ENCODE measurements at regions not wholly inside any gene's neighbourhood (a gene's known extent, or its start where the extent isn't known, plus 50 kb on each side); places are given as distances from the start of the nearest gene placed in this dataset.
"Not testable (repeated sequence)": the region's sequence is repeated elsewhere in the genome, so short reads cannot be mapped to it uniquely, and the experiment has no call there.

GRCh38 chr4:171521726-171522125 is 291.5 kb upstream of the GALNTL6 start:
- no peak for DNase-seq

- DNase-seq, result no peak
These were observed 293.7 kb upstream of the GALNTL6 start for GRCh38 chr4:171519457-171519856.

GRCh38 chr4:171517883-171518282 is 295.3 kb upstream of the GALNTL6 start:
- DNase-seq, result no peak

GRCh38 chr4:171516694-171517093 is 296.5 kb upstream of the GALNTL6 start:
- DNase-seq, result no peak

- DNase-seq, result no peak
These were observed 328.5 kb upstream of the GALNTL6 start for GRCh38 chr4:171484681-171485080.

- DNase-seq, result no peak
These were observed 335.0 kb upstream of the GALNTL6 start for GRCh38 chr4:171478181-171478580.

GRCh38 chr4:171475111-171475510 is 338.1 kb upstream of the GALNTL6 start:
- DNase-seq, result not testable (repeated sequence)

GRCh38 chr4:171473155-171473554 is 340.0 kb upstream of the GALNTL6 start:
- DNase-seq, result no peak

GRCh38 chr4:171472230-171472629 is 341.0 kb upstream of the GALNTL6 start:
- no peak for DNase-seq

- DNase-seq, result no peak
These were observed 348.7 kb upstream of the GALNTL6 start for GRCh38 chr4:171464499-171464898.

GRCh38 chr4:171461191-171461590 is 352.0 kb upstream of the GALNTL6 start:
- DNase-seq, result peak; percentile 41

- no peak for DNase-seq
These were observed 364.2 kb upstream of the GALNTL6 start for GRCh38 chr4:171448919-171449481.

- DNase-seq, result no peak
These were observed 364.8 kb upstream of the GALNTL6 start for GRCh38 chr4:171448358-171448757.

GRCh38 chr4:171441300-171441941 is 371.8 kb upstream of the GALNTL6 start:
- no peak for DNase-seq

- DNase-seq, result no peak
These were observed 379.5 kb upstream of the GALNTL6 start for GRCh38 chr4:171433674-171434073.

GRCh38 chr4:171432536-171432935 is 380.7 kb upstream of the GALNTL6 start:
- no peak for DNase-seq

GRCh38 chr4:171430495-171430894 is 382.7 kb upstream of the GALNTL6 start:
- no peak for DNase-seq

GRCh38 chr4:171397175-171397574 is 416.0 kb upstream of the GALNTL6 start:
- DNase-seq, result no peak

GRCh38 chr4:171390626-171391025 is 422.6 kb upstream of the GALNTL6 start:
- no peak for DNase-seq

- no peak for DNase-seq
These were observed 434.9 kb upstream of the GALNTL6 start for GRCh38 chr4:171378323-171378722.

- DNase-seq, result no peak
These were observed 436.5 kb upstream of the GALNTL6 start for GRCh38 chr4:171376724-171377123.

- no peak for DNase-seq
These were observed 459.7 kb upstream of the GALNTL6 start for GRCh38 chr4:171353535-171353934.

GRCh38 chr4:171348090-171348489 is 465.1 kb upstream of the GALNTL6 start:
- no peak for DNase-seq

GRCh38 chr4:171342646-171343045 is 470.6 kb upstream of the GALNTL6 start:
- DNase-seq, result no peak

- DNase-seq, result no peak
These were observed 472.9 kb upstream of the GALNTL6 start for GRCh38 chr4:171340258-171340657.

Data from fibroblast of skin of right quadriceps (primary cell).